ENCODE measurements at regions not wholly inside any gene's neighbourhood (a gene's known extent, or its start where the extent isn't known, plus 50 kb on each side); places are given as distances from the start of the nearest gene placed in this dataset.

DNA sequence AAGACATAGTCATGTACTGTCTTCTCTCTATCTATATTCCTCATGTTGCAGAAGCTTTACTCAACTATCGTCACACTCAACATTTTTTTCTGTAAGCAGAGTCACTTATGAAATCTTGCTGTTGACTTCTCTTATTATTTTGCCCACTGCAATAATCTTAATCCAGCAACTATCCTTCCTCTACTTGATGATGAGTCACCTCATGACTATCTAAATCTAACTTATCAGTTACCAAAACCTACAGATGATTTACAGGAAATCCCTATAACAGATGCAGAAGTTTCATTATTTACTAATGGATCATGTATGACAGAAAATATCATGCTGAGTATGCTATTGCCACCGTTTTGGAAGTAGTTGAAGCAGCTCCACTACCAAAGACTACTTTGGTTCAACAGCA is 378.9 kb downstream of the DUSP10 start:
- Mint-ChIP-seq H3K27ac (no peak overlapping the region), H3K9me3 (no peaks in the 10 kb centered on the region), H3K36me3 (ENCODE audit: low read depth) (no peaks in the 10 kb centered on the region), H3K27me3 (ENCODE audit: low read depth) (peaks cover 6% of the 10 kb centered on the region), H3K4me1 (no peaks in the 10 kb centered on the region), H3K4me3 (no peak overlapping the region)
- TF ChIP-seq, protein P1, sequence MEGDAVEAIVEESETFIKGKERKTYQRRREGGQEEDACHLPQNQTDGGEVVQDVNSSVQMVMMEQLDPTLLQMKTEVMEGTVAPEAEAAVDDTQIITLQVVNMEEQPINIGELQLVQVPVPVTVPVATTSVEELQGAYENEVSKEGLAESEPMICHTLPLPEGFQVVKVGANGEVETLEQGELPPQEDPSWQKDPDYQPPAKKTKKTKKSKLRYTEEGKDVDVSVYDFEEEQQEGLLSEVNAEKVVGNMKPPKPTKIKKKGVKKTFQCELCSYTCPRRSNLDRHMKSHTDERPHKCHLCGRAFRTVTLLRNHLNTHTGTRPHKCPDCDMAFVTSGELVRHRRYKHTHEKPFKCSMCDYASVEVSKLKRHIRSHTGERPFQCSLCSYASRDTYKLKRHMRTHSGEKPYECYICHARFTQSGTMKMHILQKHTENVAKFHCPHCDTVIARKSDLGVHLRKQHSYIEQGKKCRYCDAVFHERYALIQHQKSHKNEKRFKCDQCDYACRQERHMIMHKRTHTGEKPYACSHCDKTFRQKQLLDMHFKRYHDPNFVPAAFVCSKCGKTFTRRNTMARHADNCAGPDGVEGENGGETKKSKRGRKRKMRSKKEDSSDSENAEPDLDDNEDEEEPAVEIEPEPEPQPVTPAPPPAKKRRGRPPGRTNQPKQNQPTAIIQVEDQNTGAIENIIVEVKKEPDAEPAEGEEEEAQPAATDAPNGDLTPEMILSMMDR (IDR thresholded peaks at IDR 0.05; ENCODE audit: unreplicated experiment in 3 of 3), result no peak

DNA sequence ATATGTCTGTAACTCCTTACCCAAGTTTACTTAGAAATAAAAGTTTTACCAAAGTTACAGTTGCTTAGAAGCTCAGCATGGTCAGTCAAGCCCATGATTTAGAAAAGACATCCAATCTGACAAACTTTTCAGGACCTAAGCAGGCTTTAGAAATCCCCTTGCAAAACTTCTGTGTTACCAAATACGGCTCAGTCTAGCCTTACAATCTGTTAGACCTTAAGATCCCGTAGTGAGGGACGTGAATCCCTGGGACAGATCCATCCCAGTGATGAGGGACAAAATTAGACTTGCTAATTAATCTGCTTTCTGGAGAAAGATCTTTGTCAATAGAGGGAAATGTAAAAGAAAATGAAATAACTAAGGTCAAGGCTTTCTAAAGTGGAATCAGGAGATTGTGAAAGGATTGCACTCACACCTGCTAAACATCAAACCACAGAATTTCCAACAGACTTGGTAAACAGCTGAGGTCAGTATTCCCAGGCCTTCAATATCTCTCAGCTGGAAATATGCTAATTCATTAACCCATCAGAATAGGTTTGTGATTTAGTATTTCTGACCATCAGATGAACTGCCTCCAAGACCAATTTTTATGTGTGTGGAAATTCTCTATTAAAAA is 375.3 kb downstream of the DUSP10 start:
- H3K36me3 Mint-ChIP-seq (ENCODE audit: low read depth), result no peaks in the 10 kb centered on the region
- no peak overlapping the region for H3K27ac Mint-ChIP-seq
- no peaks in the 10 kb centered on the region for H3K4me1 Mint-ChIP-seq
- H3K27me3 Mint-ChIP-seq (ENCODE audit: low read depth), result peaks cover 6% of the 10 kb centered on the region
- no peaks in the 10 kb centered on the region for H3K9me3 Mint-ChIP-seq
- H3K4me3 Mint-ChIP-seq, result no peak overlapping the region
- TF ChIP-seq, protein P1 (IDR thresholded peaks at IDR 0.05; ENCODE audit: unreplicated experiment in 3 of 3), result no peak

DNA sequence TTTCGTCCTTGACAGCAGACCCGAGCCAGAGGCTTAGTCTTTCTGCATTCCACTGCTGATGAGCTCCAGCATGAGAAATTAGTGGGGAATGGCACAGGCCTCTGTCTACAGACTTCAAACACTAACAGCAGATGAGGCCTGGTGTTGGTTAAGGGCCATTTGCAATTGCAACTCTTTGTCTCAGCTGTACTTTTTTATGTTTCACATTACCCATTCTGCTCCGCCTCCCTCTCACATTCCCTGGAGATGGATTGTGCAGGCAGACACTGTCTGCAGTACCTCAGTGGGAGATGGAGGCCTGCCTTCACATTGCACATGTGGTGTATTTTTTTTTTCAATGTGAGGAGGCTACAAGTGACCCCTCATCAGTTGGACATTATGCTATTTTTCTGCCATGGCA is 370.2 kb downstream of the DUSP10 start:
- peaks cover under 1% of the 10 kb centered on the region for H3K9me3 Mint-ChIP-seq

GRCh38 chr1:221373795-221374194 is 368.1 kb downstream of the DUSP10 start:
- Mint-ChIP-seq H3K36me3 (ENCODE audit: low read depth) (no peaks in the 10 kb centered on the region), H3K27me3 (ENCODE audit: low read depth) (no peaks in the 10 kb centered on the region), H3K4me1 (peaks cover 19% of the 10 kb centered on the region), H3K4me3 (no peak overlapping the region), H3K27ac (no peak overlapping the region), H3K9me3 (peaks cover 3% of the 10 kb centered on the region)
- TF ChIP-seq, protein P1 (IDR thresholded peaks at IDR 0.05; ENCODE audit: unreplicated experiment in 3 of 3), result no peak

More for the DNA sequence above, 370.2 kb downstream of the DUSP10 start:
- TF ChIP-seq, protein P1 (IDR thresholded peaks at IDR 0.05; ENCODE audit: unreplicated experiment in 3 of 3), result no peak
- Mint-ChIP-seq H3K27ac (no peak overlapping the region), H3K4me3 (no peak overlapping the region), H3K4me1 (peaks cover 16% of the 10 kb centered on the region), H3K36me3 (ENCODE audit: low read depth) (no peaks in the 10 kb centered on the region), H3K27me3 (ENCODE audit: low read depth) (no peaks in the 10 kb centered on the region)

DNA sequence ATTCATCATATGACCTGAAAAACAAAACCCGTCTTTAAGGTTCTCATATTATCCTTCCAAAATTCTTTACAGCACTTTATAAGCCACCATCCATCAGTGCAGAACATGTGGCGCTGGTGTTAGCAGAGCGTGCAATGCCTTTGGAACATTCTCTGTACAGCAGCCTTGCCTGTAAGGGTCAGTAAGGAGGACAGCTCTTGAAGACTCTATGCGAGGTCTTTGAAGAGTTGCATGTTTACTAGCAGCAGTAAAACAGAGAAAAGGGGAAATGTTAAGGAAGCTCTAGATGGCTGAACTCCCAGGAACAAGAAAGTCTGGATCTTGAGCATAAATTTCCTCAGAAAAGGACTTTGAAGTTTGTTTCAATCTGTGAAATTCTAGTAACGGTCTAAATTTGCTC is 365.6 kb downstream of the DUSP10 start:
- H3K9me3 Mint-ChIP-seq, result peaks cover 3% of the 10 kb centered on the region
- H3K36me3 Mint-ChIP-seq (ENCODE audit: low read depth), result no peaks in the 10 kb centered on the region
- no peak overlapping the region for H3K4me3 Mint-ChIP-seq
- no peaks in the 10 kb centered on the region for H3K27me3 Mint-ChIP-seq (ENCODE audit: low read depth)
- TF ChIP-seq, protein P1 (IDR thresholded peaks at IDR 0.05; ENCODE audit: unreplicated experiment in 3 of 3), result no peak
- peak overlapping the region in 2 of 3 experiments; percentile 2 to 14 for H3K27ac Mint-ChIP-seq
- H3K4me1 Mint-ChIP-seq, result peaks cover 19% of the 10 kb centered on the region

- H3K4me1 Mint-ChIP-seq, result no peaks in the 10 kb centered on the region
- no peaks in the 10 kb centered on the region for H3K27me3 Mint-ChIP-seq (ENCODE audit: low read depth)
- H3K36me3 Mint-ChIP-seq (ENCODE audit: low read depth), result no peaks in the 10 kb centered on the region
- TF ChIP-seq, protein P1 (IDR thresholded peaks at IDR 0.05; ENCODE audit: unreplicated experiment in 3 of 3), result no peak
- H3K4me3 Mint-ChIP-seq, result no peak overlapping the region
- H3K9me3 Mint-ChIP-seq, result peaks cover 11% of the 10 kb centered on the region
- no peak overlapping the region for H3K27ac Mint-ChIP-seq
Observed at GRCh38 chr1:221381910-221382623, 359.8 kb downstream of the DUSP10 start.

All from nephron (organoid).